ENCODE measurements at regions not wholly inside any gene's neighbourhood (a gene's known extent, or its start where the extent isn't known, plus 50 kb on each side); places are given as distances from the start of the nearest gene placed in this dataset.

DNA sequence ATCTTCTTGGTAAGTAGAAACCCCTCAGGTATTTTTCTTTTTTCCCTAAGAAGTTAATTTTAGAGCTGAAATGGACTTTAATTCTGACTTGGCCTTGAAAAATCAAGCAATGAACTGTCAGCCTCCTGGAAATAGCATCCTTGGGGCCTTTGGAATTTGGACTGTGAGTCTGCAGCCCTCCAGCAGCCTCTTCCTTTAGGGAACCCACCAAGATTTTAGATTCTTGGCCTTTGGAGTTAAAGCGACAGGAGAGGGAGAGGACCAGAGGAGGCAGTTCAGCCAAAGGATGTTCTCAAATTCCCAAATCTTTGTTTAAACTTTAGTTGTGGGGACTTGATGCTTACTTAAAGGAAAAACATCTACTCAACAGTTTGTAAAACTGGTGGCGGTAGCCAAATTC lies 288.6 kb downstream of the AACS start:
- Histone ChIP-seq H2AFZ (ENCODE audit: low read length) (no peak overlapping the region), H3K9ac (ENCODE audit: low read length) (no peak overlapping the region), H3K9me2 (ENCODE audit: low read depth, low read length) (no peaks in the 10 kb centered on the region), H3K27ac (ENCODE audit: low read depth, low read length, poor library complexity, severe bottlenecking) (no peak overlapping the region), H3K4me3 (ENCODE audit: low read depth, low read length, poor library complexity, severe bottlenecking) (no peak overlapping the region), H3K79me2 (ENCODE audit: insufficient read depth, low read length) (no peaks in the 10 kb centered on the region), H4K20me1 (ENCODE audit: insufficient read depth, low read length) (no peaks in the 10 kb centered on the region), H3K27me3 (ENCODE audit: insufficient read depth, low read length) (no peaks in the 10 kb centered on the region), H3F3A (ENCODE audit: insufficient read depth, low read length) (no peaks in the 10 kb centered on the region), H3K36me3 (ENCODE audit: insufficient read depth, low read length) (no peaks in the 10 kb centered on the region), H3K9me3 (ENCODE audit: low read length) (no peaks in the 10 kb centered on the region), H3K4me2 (ENCODE audit: low read length) (no peak overlapping the region), H3K4me1 (ENCODE audit: insufficient read depth, low read length, severe bottlenecking) (no peaks in the 10 kb centered on the region)
- TF ChIP-seq EZH2 (IDR thresholded peaks at IDR 0.05; ENCODE audit: borderline replicate concordance, low read length) = no peak
- no peak for TF ChIP-seq CTCF (IDR thresholded peaks at IDR 0.05; ENCODE audit: low read length)

- Histone ChIP-seq H3K9me2 (ENCODE audit: low read depth, low read length) (no peaks in the 10 kb centered on the region), H3K4me3 (ENCODE audit: low read depth, low read length, poor library complexity, severe bottlenecking) (no peak overlapping the region), H3K4me1 (ENCODE audit: insufficient read depth, low read length, severe bottlenecking) (no peaks in the 10 kb centered on the region), H3F3A (ENCODE audit: insufficient read depth, low read length) (no peaks in the 10 kb centered on the region), H4K20me1 (ENCODE audit: insufficient read depth, low read length) (no peaks in the 10 kb centered on the region), H3K9me3 (ENCODE audit: low read length) (no peaks in the 10 kb centered on the region), H3K27me3 (ENCODE audit: insufficient read depth, low read length) (no peaks in the 10 kb centered on the region), H3K4me2 (ENCODE audit: low read length) (no peak overlapping the region), H3K36me3 (ENCODE audit: insufficient read depth, low read length) (no peaks in the 10 kb centered on the region), H2AFZ (ENCODE audit: low read length) (no peak overlapping the region), H3K79me2 (ENCODE audit: insufficient read depth, low read length) (no peaks in the 10 kb centered on the region), H3K27ac (ENCODE audit: low read depth, low read length, poor library complexity, severe bottlenecking) (no peak overlapping the region), H3K9ac (ENCODE audit: low read length) (no peak overlapping the region)
- TF ChIP-seq EZH2 (IDR thresholded peaks at IDR 0.05; ENCODE audit: borderline replicate concordance, low read length) (no peak), CTCF (IDR thresholded peaks at IDR 0.05; ENCODE audit: low read length) (no peak)
Measured at GRCh38 chr12:125355614-125356013, 290.4 kb downstream of the AACS start.

DNA sequence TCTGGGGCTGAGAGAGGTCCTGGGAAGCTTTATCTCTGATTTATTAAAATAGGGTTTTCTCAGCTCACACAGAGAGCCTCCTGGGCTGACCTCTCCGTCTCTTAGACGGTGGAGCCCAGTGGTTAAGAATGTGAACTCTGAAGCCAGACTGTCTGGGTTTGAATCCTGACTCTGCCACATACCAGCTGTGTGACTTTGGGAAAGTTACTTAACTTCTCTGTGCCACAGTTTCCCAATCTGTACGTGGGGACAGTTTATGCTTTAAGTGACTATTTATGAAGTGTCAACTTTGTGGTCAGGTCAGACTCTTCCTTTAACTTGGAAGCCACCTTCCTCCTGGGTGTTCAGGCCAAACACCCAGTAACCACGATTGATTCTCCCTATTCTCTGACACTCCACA lies 290.9 kb downstream of the AACS start:
- no peak overlapping the region for H2AFZ ChIP-seq (ENCODE audit: low read length)

More for the DNA sequence above, 290.9 kb downstream of the AACS start:
- H3K27ac ChIP-seq (ENCODE audit: low read depth, low read length, poor library complexity, severe bottlenecking) = no peak overlapping the region
- no peak for TF ChIP-seq EZH2 (IDR thresholded peaks at IDR 0.05; ENCODE audit: borderline replicate concordance, low read length)
- TF ChIP-seq CTCF (IDR thresholded peaks at IDR 0.05; ENCODE audit: low read length) = no peak
- no peaks in the 10 kb centered on the region for H3K36me3 ChIP-seq (ENCODE audit: insufficient read depth, low read length)
- H3K4me2 ChIP-seq (ENCODE audit: low read length) = no peak overlapping the region
- H3K9me3 ChIP-seq (ENCODE audit: low read length) = no peaks in the 10 kb centered on the region
- H3K9ac ChIP-seq (ENCODE audit: low read length) = no peak overlapping the region
- H3F3A ChIP-seq (ENCODE audit: insufficient read depth, low read length) = no peaks in the 10 kb centered on the region
- no peaks in the 10 kb centered on the region for H3K27me3 ChIP-seq (ENCODE audit: insufficient read depth, low read length)
- no peaks in the 10 kb centered on the region for H4K20me1 ChIP-seq (ENCODE audit: insufficient read depth, low read length)
- H3K4me3 ChIP-seq (ENCODE audit: low read depth, low read length, poor library complexity, severe bottlenecking) = no peak overlapping the region
- H3K9me2 ChIP-seq (ENCODE audit: low read depth, low read length) = no peaks in the 10 kb centered on the region
- H3K4me1 ChIP-seq (ENCODE audit: insufficient read depth, low read length, severe bottlenecking) = no peaks in the 10 kb centered on the region
- H3K79me2 ChIP-seq (ENCODE audit: insufficient read depth, low read length) = no peaks in the 10 kb centered on the region
